Cardiac muscle cell (in vitro differentiated cells and primary cell): ENCODE measurements at regions not wholly inside any gene's neighbourhood (a gene's known extent, or its start where the extent isn't known, plus 50 kb on each side); places are given as distances from the start of the nearest gene placed in this dataset.
"Not testable (repeated sequence)": the region's sequence is repeated elsewhere in the genome, so short reads cannot be mapped to it uniquely, and the experiment has no call there.

ENCODE experiments used
- DNase-seq, 2 donors: peaks; one replicate each; pipeline versions ENCODE4 v3.0.0 to v3.0.0-alpha.2; 2010 to 2017; ENCODE audit warnings: low read depth in 1 of 2, low spot score in 1 of 2
- H3K27ac ChIP-seq: fragments of 200-600 bp; sonication (generic); 2 replicates; pipeline ENCODE4 v1.5.1; 2016
- H3K27me3 ChIP-seq: fragments of 200-600 bp; sonication (generic); 2 replicates; pipeline ENCODE4 v1.6.0; 2016; ENCODE audit warnings: control low read depth
- H3K36me3 ChIP-seq: fragments of 200-600 bp; sonication (generic); 2 replicates; pipeline ENCODE4 v1.5.1; 2016; ENCODE audit warnings: control low read depth
- H3K4me1 ChIP-seq: fragments of 200-600 bp; sonication (generic); 2 replicates; pipeline ENCODE4 v1.8.1; 2017; ENCODE audit warnings: low read depth, mild to moderate bottlenecking, mixed run types
- H3K4me3 ChIP-seq: fragments of 200-600 bp; sonication (generic); 2 replicates; pipeline ENCODE4 v1.5.1; 2016; ENCODE audit warnings: mild to moderate bottlenecking
- H3K9me3 ChIP-seq: fragments of 200-600 bp; sonication (generic); 2 replicates; pipeline ENCODE4 v1.5.1; 2017; ENCODE audit warnings: low read depth, mild to moderate bottlenecking, control low read depth
- CTCF ChIP-seq: IDR thresholded peaks from 2 replicates; pipeline ENCODE4 v1.5.1; 2012; ENCODE audit warnings: low read depth, mild to moderate bottlenecking, low read length

- TF ChIP-seq CTCF: no peak
- H3K4me1 ChIP-seq: peaks cover 3% of the 10 kb centered on the region
- DNase-seq: no peak
Measured at GRCh38 chr3:165507060-165507459, 310.9 kb upstream of the SLITRK3 start.

DNA sequence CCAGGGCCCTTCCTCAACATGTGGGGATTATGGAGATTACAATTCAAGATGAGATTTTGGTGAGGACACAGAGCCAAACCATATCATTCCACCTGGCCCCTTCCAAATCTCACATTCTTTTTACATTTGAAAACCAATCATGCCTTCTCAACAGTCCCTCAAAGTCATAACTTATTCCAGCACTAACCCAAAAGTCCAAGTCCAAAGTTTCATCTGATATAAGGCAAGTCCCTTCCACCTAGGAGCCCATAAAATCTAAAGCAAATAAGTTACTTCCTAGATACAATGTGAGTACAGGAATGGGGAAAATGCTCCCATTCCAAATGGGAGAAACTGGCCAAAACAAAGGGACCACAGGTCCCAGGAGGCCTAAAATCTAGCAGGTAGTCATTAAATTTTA is 309.5 kb upstream of the SLITRK3 start:
- TF ChIP-seq CTCF: no peak

More at GRCh38 chr3:165507060-165507459, 310.9 kb upstream of the SLITRK3 start:
- Histone ChIP-seq H3K27ac (no peak overlapping the region), H3K4me3 (no peak overlapping the region), H3K36me3 (no peaks in the 10 kb centered on the region), H3K9me3 (no peaks in the 10 kb centered on the region), H3K27me3 (no peaks in the 10 kb centered on the region)

DNA sequence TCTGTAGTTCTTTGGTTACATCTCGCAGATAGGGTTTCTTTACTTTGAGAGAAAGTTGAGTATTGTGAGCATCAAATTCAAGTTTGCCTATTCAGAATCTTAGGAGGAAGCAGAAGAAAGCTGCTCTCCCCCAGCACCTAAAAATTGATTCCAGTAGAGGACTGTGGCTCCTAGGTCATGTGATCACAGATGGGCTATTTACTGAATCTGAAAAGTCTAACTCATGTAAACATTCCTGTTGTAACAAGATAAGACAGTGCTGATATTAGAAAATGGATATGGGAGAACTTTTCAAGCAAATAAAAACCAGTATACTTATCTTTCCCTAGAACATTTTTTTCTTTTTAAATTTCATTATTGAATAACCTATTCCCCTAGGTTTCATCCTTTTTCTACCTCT is 308.4 kb upstream of the SLITRK3 start:
- DNase-seq: no peak
- TF ChIP-seq CTCF: no peak
- Histone ChIP-seq H3K9me3 (no peaks in the 10 kb centered on the region), H3K4me1 (peaks cover 3% of the 10 kb centered on the region), H3K4me3 (no peak overlapping the region), H3K27me3 (no peaks in the 10 kb centered on the region), H3K27ac (no peak overlapping the region), H3K36me3 (no peaks in the 10 kb centered on the region)

More for the DNA sequence above, 309.5 kb upstream of the SLITRK3 start:
- H3K36me3 ChIP-seq: no peaks in the 10 kb centered on the region
- H3K27me3 ChIP-seq: no peaks in the 10 kb centered on the region
- no peak overlapping the region for H3K4me3 ChIP-seq
- peaks cover 3% of the 10 kb centered on the region for H3K4me1 ChIP-seq
- H3K27ac ChIP-seq: no peak overlapping the region
- H3K9me3 ChIP-seq: no peaks in the 10 kb centered on the region
- no peak for DNase-seq

- TF ChIP-seq CTCF: no peak
- no peaks in the 10 kb centered on the region for H3K9me3 ChIP-seq
- peaks cover 3% of the 10 kb centered on the region for H3K4me1 ChIP-seq
- H3K36me3 ChIP-seq: no peaks in the 10 kb centered on the region
- H3K27ac ChIP-seq: no peak overlapping the region
- DNase-seq: no peak
- no peaks in the 10 kb centered on the region for H3K27me3 ChIP-seq
- H3K4me3 ChIP-seq: no peak overlapping the region
Measured at GRCh38 chr3:165503825-165504224, 307.6 kb upstream of the SLITRK3 start.

DNA sequence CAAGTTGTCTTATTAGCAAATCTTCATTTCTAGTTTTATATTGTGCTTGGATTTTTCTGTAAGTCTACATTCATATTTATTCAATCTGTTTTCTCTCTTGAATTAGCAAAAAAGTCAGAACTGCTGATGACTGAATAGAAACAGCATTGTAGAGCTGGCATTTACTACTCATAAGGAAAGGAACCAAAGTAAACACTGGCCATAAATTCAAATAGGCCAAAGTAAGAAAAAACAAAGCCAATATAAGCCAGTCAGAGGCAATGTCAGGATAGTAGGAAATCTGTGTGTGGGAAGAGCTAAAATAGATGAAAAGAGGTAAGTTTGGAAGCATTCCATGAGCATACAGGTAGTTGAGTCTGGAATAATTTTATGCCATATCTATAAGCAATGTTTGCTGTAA is 307.2 kb upstream of the SLITRK3 start:
- Histone ChIP-seq H3K27me3 (no peaks in the 10 kb centered on the region), H3K36me3 (no peaks in the 10 kb centered on the region), H3K27ac (no peak overlapping the region), H3K4me1 (peaks cover 3% of the 10 kb centered on the region), H3K9me3 (no peaks in the 10 kb centered on the region), H3K4me3 (no peak overlapping the region)
- no peak for TF ChIP-seq CTCF
- no peak for DNase-seq

DNA sequence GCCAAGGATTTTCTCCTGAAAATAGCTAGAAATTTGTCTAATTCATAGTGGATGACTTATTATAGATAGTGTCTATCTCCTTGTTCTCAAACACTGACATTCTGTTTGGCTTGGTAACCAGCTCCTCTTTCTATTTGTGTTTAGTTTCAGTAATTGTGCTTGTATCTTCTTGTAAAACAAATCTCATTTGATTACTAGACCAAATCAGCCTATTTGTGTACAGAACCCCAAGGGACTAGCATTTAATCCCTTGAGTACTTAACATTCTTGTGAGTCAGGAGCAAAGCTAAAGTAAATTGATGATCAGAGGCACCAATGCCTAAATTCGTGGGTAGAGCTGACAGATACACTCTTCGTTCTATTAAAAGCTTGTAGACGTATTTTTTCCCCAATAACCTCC is 306.5 kb upstream of the SLITRK3 start:
- no peaks in the 10 kb centered on the region for H3K36me3 ChIP-seq
- peaks cover 3% of the 10 kb centered on the region for H3K4me1 ChIP-seq
- no peak for DNase-seq
- no peak overlapping the region for H3K4me3 ChIP-seq
- no peak overlapping the region for H3K27ac ChIP-seq
- no peak for TF ChIP-seq CTCF
- no peaks in the 10 kb centered on the region for H3K27me3 ChIP-seq
- H3K9me3 ChIP-seq: no peaks in the 10 kb centered on the region

DNA sequence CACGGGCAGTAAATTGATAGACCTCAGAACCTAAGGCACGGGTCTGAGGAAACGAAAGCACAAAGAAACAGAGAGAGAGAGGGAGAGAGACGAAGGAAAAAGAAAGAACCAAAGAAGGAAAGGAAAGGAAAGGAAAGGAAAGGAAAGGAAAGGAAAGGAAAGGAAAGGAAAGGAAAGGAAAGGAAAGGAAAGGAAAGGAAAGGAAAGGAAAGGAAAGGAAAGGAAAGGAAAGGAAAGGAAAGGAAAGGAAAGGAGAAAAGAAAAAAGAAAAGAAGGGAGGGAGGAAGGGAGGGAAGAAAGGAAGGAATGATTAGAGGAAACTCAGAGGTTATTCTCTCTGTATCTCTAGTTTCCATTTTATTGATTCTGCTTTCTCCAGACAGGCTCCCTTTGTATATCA is 302.6 kb upstream of the SLITRK3 start:
- not testable (repeated sequence) for H3K27me3 ChIP-seq

More for the DNA sequence above, 302.6 kb upstream of the SLITRK3 start:
- not testable (repeated sequence) for DNase-seq, H3K9me3 ChIP-seq, H3K27ac ChIP-seq, H3K4me1 ChIP-seq, H3K36me3 ChIP-seq, H3K4me3 ChIP-seq
